ENCODE measurements at regions not wholly inside any gene's neighbourhood (a gene's known extent, or its start where the extent isn't known, plus 50 kb on each side); places are given as distances from the start of the nearest gene placed in this dataset.

DNA sequence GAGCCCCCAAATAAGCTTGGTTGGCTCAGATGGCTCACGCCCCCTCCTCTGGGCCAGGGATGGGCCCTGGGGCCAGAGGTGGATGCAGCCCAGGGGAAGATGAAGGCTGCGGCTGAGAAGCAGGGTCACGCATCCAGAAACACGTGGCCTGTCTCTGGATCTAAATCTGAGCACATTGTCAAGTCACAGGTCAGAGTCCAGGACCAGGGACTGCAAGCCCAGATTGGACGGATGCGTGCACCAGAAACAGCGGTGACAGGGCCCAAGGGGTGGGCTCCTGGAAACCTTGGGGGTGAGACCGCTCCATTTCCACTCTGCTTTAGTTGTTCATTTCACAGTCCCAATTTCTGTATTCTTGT, 226.2 kb downstream of the ACKR3 start:
- TF ChIP-seq, protein P1, sequence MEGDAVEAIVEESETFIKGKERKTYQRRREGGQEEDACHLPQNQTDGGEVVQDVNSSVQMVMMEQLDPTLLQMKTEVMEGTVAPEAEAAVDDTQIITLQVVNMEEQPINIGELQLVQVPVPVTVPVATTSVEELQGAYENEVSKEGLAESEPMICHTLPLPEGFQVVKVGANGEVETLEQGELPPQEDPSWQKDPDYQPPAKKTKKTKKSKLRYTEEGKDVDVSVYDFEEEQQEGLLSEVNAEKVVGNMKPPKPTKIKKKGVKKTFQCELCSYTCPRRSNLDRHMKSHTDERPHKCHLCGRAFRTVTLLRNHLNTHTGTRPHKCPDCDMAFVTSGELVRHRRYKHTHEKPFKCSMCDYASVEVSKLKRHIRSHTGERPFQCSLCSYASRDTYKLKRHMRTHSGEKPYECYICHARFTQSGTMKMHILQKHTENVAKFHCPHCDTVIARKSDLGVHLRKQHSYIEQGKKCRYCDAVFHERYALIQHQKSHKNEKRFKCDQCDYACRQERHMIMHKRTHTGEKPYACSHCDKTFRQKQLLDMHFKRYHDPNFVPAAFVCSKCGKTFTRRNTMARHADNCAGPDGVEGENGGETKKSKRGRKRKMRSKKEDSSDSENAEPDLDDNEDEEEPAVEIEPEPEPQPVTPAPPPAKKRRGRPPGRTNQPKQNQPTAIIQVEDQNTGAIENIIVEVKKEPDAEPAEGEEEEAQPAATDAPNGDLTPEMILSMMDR (IDR thresholded peaks at IDR 0.05), result no peak
- ATAC-seq (ENCODE audit: poor library complexity), result no peak
- Histone ChIP-seq H3K27me3 (ENCODE audit: control insufficient read depth in 1 of 2, insufficient read depth in 2 of 2, low read length in 2 of 2) (peaks cover 0 to 2% of the 10 kb centered on the region in 2 experiments), H3K27ac (ENCODE audit: low read depth in 1 of 2, low read length in 2 of 2) (no peak overlapping the region), H3K4me1 (ENCODE audit: insufficient read depth, low read length) (no peaks in the 10 kb centered on the region), H3K4me3 (ENCODE audit: low read length) (no peak overlapping the region), H3K9me3 (ENCODE audit: control insufficient read depth in 1 of 2, insufficient read depth in 1 of 2, low read length in 2 of 2) (peaks cover 0 to 11% of the 10 kb centered on the region in 2 experiments), H3K36me3 (ENCODE audit: insufficient read depth, low read length) (no peaks in the 10 kb centered on the region)
- no peak overlapping the region for H3K4me3 Mint-ChIP-seq
- no peaks in the 10 kb centered on the region for H3K36me3 Mint-ChIP-seq (ENCODE audit: low read depth)
- no peak overlapping the region for H3K27ac Mint-ChIP-seq
- ChIA-PET POLR2A (no interaction called here), CTCF (no interaction called here)
- intact Hi-C loops (cut with DNase I, micrococcal nuclease), result no loop called here
- no peaks in the 10 kb centered on the region for H3K4me1 Mint-ChIP-seq (ENCODE audit: low read depth)
- DNase-seq, result no peak
- no peaks in the 10 kb centered on the region for H3K9me3 Mint-ChIP-seq
- H3K27me3 Mint-ChIP-seq, result peaks cover 10% of the 10 kb centered on the region

DNA sequence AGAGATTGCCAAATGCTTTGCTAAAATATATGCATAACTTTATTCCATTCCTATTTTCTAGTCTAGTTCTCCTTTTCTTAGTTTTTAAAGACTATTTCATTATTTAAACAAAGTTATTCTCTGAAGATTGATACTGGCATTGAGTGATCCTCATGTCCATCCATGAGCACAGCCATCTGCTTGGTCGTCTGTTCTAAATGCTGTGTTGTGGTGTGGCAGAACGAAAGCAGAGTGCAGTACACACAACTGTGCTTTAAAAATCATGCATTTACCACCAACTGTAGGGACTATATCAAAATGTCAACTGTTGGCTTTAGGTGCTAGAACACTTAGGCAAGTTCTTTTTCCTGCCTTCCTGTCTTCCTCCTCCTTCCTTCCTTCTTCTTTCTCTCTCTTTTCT, 226.6 kb downstream of the ACKR3 start:
- H3K9me3 Mint-ChIP-seq, result peaks cover 2% of the 10 kb centered on the region
- CTCF ChIA-PET, result no interaction called here

DNA sequence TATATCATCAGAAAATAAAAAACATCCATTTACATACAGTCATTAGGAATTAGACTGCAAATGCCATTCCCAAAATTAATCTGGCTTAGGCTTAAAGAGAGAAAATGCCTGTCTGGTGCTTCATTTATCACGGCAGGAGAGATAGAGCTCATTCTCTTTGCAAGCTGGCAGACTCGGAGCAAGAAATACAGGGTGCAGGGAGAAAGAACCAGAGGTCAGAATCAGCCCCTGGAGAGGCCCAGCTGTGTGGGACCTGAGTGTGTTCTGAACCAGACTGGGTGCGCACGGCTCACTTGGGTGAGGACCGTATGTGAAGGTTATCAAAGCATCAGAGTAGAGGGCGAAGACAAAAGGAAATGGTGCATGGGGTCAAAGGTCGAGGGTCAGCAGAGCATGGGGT, 227.8 kb downstream of the ACKR3 start:
- Mint-ChIP-seq H3K36me3 (ENCODE audit: low read depth) (no peaks in the 10 kb centered on the region), H3K9me3 (peaks cover 2% of the 10 kb centered on the region), H3K27ac (no peak overlapping the region), H3K27me3 (peaks cover 15% of the 10 kb centered on the region), H3K4me1 (ENCODE audit: low read depth) (no peaks in the 10 kb centered on the region), H3K4me3 (no peak overlapping the region)
- no peak overlapping the region for H3K27ac ChIP-seq (ENCODE audit: low read depth in 1 of 2, low read length in 2 of 2)
- no peaks in the 10 kb centered on the region for H3K4me1 ChIP-seq (ENCODE audit: insufficient read depth, low read length)
- ChIA-PET CTCF (no interaction called here), POLR2A (no interaction called here)
- no peak overlapping the region for H3K4me3 ChIP-seq (ENCODE audit: low read length)
- DNase-seq (no peak), ATAC-seq (ENCODE audit: poor library complexity) (no peak)
- peaks cover 0 to 2% of the 10 kb centered on the region in 2 experiments for H3K27me3 ChIP-seq (ENCODE audit: control insufficient read depth in 1 of 2, insufficient read depth in 2 of 2, low read length in 2 of 2)
- H3K9me3 ChIP-seq (ENCODE audit: control insufficient read depth in 1 of 2, insufficient read depth in 1 of 2, low read length in 2 of 2), result peaks cover 0 to 11% of the 10 kb centered on the region in 2 experiments
- TF ChIP-seq, protein P1 (IDR thresholded peaks at IDR 0.05), result no peak
- intact Hi-C loops (cut with DNase I, micrococcal nuclease), result no loop called here
- no peaks in the 10 kb centered on the region for H3K36me3 ChIP-seq (ENCODE audit: insufficient read depth, low read length)

More for the DNA sequence above, 226.6 kb downstream of the ACKR3 start:
- Histone ChIP-seq H3K4me1 (ENCODE audit: insufficient read depth, low read length) (no peaks in the 10 kb centered on the region), H3K9me3 (ENCODE audit: control insufficient read depth in 1 of 2, insufficient read depth in 1 of 2, low read length in 2 of 2) (peaks cover 0 to 11% of the 10 kb centered on the region in 2 experiments), H3K27ac (ENCODE audit: low read depth in 1 of 2, low read length in 2 of 2) (no peak overlapping the region), H3K36me3 (ENCODE audit: insufficient read depth, low read length) (no peaks in the 10 kb centered on the region), H3K27me3 (ENCODE audit: control insufficient read depth in 1 of 2, insufficient read depth in 2 of 2, low read length in 2 of 2) (peaks cover 0 to 2% of the 10 kb centered on the region in 2 experiments), H3K4me3 (ENCODE audit: low read length) (no peak overlapping the region)
- TF ChIP-seq, protein P1 (IDR thresholded peaks at IDR 0.05), result no peak
- intact Hi-C loops (cut with DNase I, micrococcal nuclease), result no loop called here
- no peak for DNase-seq
- ATAC-seq (ENCODE audit: poor library complexity), result no peak
- POLR2A ChIA-PET, result no interaction called here
- no peak overlapping the region for H3K27ac Mint-ChIP-seq
- H3K27me3 Mint-ChIP-seq, result peaks cover 11% of the 10 kb centered on the region
- no peaks in the 10 kb centered on the region for H3K36me3 Mint-ChIP-seq (ENCODE audit: low read depth)
- H3K4me3 Mint-ChIP-seq, result no peak overlapping the region
- H3K4me1 Mint-ChIP-seq (ENCODE audit: low read depth), result no peaks in the 10 kb centered on the region

Measured in CD4-positive, alpha-beta T cell (primary cell).